HEK293T (cell line): ENCODE measurements at regions not wholly inside any gene's neighbourhood (a gene's known extent, or its start where the extent isn't known, plus 50 kb on each side); places are given as distances from the start of the nearest gene placed in this dataset.

Source experiments
- CTCF ChIA-PET: fragments of 350-600 bp; formaldehyde crosslinking; extraction: SDS; loops from one replicate; lab custom pipeline; 2021; ENCODE audit warnings: antibody characterized with exemption, inconsistent platforms; lab: Yijun Ruan, JAX
- POLR2A ChIA-PET: fragments of 350-600 bp; formaldehyde crosslinking; extraction: SDS; loops from one replicate; lab custom pipeline; 2020; ENCODE audit warnings: antibody characterized with exemption, inconsistent platforms; lab: Yijun Ruan, JAX
- DNase-seq: peaks from one replicate; pipeline ENCODE4 v3.0.0; 2012; ENCODE audit warnings: mixed read lengths; ENCODE audit errors: extremely low spot score
- ARNT ChIP-seq: fragments of 450-650 bp; IDR thresholded peaks from 2 replicates; pipeline ENCODE4 v1.6.1; 2017; ENCODE audit warnings: mild to moderate bottlenecking
- BHLHE40 ChIP-seq: fragments of 450-650 bp; IDR thresholded peaks from 2 replicates; pipeline ENCODE4 v1.6.1; 2016; ENCODE audit warnings: mild to moderate bottlenecking, moderate library complexity, borderline replicate concordance
- CTBP1 ChIP-seq: fragments of 450-650 bp; IDR thresholded peaks from 2 replicates; pipeline ENCODE4 v1.6.1; 2016; ENCODE audit warnings: borderline replicate concordance
- ELF4 ChIP-seq: fragments of 450-650 bp; IDR thresholded peaks from 2 replicates; pipeline ENCODE4 v1.6.1; 2017; ENCODE audit warnings: antibody characterized with exemption
- FOXA1 ChIP-seq: fragments of 450-650 bp; IDR thresholded peaks from 2 replicates; pipeline ENCODE4 v1.6.1; 2016; ENCODE audit warnings: mild to moderate bottlenecking
- FOXK2 ChIP-seq: fragments of 450-650 bp; IDR thresholded peaks from 2 replicates; pipeline ENCODE4 v1.6.1; 2016; ENCODE audit warnings: mild to moderate bottlenecking
- FOXM1 ChIP-seq: fragments of 450-650 bp; IDR thresholded peaks from 2 replicates; pipeline ENCODE4 v1.6.1; 2017; ENCODE audit warnings: mild to moderate bottlenecking, borderline replicate concordance
- HDGF ChIP-seq: fragments of 450-650 bp; IDR thresholded peaks from 2 replicates; pipeline ENCODE4 v1.6.1; 2017; ENCODE audit warnings: antibody characterized with exemption, borderline replicate concordance
- L3MBTL2 ChIP-seq: fragments of 450-650 bp; conservative IDR thresholded peaks from 2 replicates; pipeline ENCODE4 v1.6.1; 2016; ENCODE audit warnings: mild to moderate bottlenecking
- LEF1 ChIP-seq: fragments of 450-650 bp; IDR thresholded peaks from 2 replicates; pipeline ENCODE4 v1.6.1; 2017; ENCODE audit warnings: mild to moderate bottlenecking, borderline replicate concordance
- NFRKB ChIP-seq: fragments of 450-650 bp; IDR thresholded peaks from 2 replicates; pipeline ENCODE4 v1.6.1; 2016; ENCODE audit warnings: mild to moderate bottlenecking, moderate library complexity
- PKNOX1 ChIP-seq: fragments of 450-650 bp; IDR thresholded peaks from 2 replicates; pipeline ENCODE4 v1.6.1; 2016
- SP1 ChIP-seq: fragments of 450-650 bp; IDR thresholded peaks from 2 replicates; pipeline ENCODE4 v1.6.1; 2017
- SUZ12 ChIP-seq: fragments of 450-650 bp; IDR thresholded peaks from 2 replicates; pipeline ENCODE4 v1.6.1; 2016; ENCODE audit warnings: mild to moderate bottlenecking
- TARDBP ChIP-seq: fragments of 450-650 bp; IDR thresholded peaks from 2 replicates; pipeline ENCODE4 v1.6.1; 2016
- ZNF384 ChIP-seq: fragments of 450-650 bp; IDR thresholded peaks from 2 replicates; pipeline ENCODE4 v1.6.1; 2016

- ChIA-PET CTCF (no interaction called here), POLR2A (no interaction called here)
- no peak for DNase-seq
- TF ChIP-seq SUZ12 (no peak), ELF4 (no peak), LEF1 (no peak), HDGF (no peak), BHLHE40 (no peak), FOXA1 (no peak), TARDBP (no peak), ZNF384 (no peak), SP1 (no peak)
These were observed 134.2 kb downstream of the SPATA31D1 start for GRCh38 chr9:82122731-82123130.

- POLR2A ChIA-PET: no interaction called here
These were observed 135.5 kb downstream of the SPATA31D1 start for GRCh38 chr9:82124090-82124489.

GRCh38 chr9:82126256-82126655, 137.7 kb downstream of the SPATA31D1 start:
- ChIA-PET POLR2A (no interaction called here), CTCF (no interaction called here)
- no peak for DNase-seq
- TF ChIP-seq SP1 (no peak), CTBP1 (no peak)

More at GRCh38 chr9:82124090-82124489, 135.5 kb downstream of the SPATA31D1 start:
- TF ChIP-seq HDGF (no peak), SP1 (no peak), ELF4 (no peak), SUZ12 (no peak), NFRKB (no peak), ZNF384 (no peak), L3MBTL2 (no peak), FOXK2 (no peak), TARDBP (no peak), LEF1 (no peak), PKNOX1 (no peak), BHLHE40 (no peak), ARNT (no peak), FOXA1 (no peak), CTBP1 (no peak), FOXM1 (no peak)
- no peak for DNase-seq
- CTCF ChIA-PET: no interaction called here

- no peak for DNase-seq
These were observed 138.9 kb downstream of the SPATA31D1 start for GRCh38 chr9:82127465-82127864.

GRCh38 chr9:82128011-82128696, 139.6 kb downstream of the SPATA31D1 start:
- ChIA-PET CTCF (no interaction called here), POLR2A (no interaction called here)
- TF ChIP-seq PKNOX1 (no peak), CTBP1 (no peak), LEF1 (no peak), ARNT (no peak), FOXK2 (no peak), HDGF (no peak), TARDBP (no peak), FOXA1 (no peak)
- DNase-seq: no peak

More at GRCh38 chr9:82127465-82127864, 138.9 kb downstream of the SPATA31D1 start:
- POLR2A ChIA-PET: no interaction called here
- CTCF ChIA-PET: no interaction called here
- TF ChIP-seq SUZ12: no peak
- TF ChIP-seq ZNF384: no peak
- TF ChIP-seq NFRKB: no peak
- TF ChIP-seq TARDBP: no peak
- no peak for TF ChIP-seq SP1
- no peak for TF ChIP-seq ARNT
- TF ChIP-seq ELF4: no peak
- TF ChIP-seq LEF1: no peak
- no peak for TF ChIP-seq CTBP1
- TF ChIP-seq PKNOX1: no peak
- no peak for TF ChIP-seq BHLHE40
- no peak for TF ChIP-seq FOXM1

- CTCF ChIA-PET: no interaction called here
- DNase-seq: no peak
- POLR2A ChIA-PET: no interaction called here
- TF ChIP-seq ZNF384 (no peak), LEF1 (no peak), ELF4 (no peak), L3MBTL2 (no peak), BHLHE40 (no peak), FOXA1 (no peak), FOXM1 (no peak), NFRKB (no peak), HDGF (no peak), PKNOX1 (no peak), TARDBP (no peak), ARNT (no peak), CTBP1 (no peak)
These were observed 141.1 kb downstream of the SPATA31D1 start for GRCh38 chr9:82129708-82130107.
